Stimulated activated naive CD8-positive, alpha-beta T cell treated with anti-CD3 and anti-CD28 coated beads, Interleukin-15, amount 100 ng/mL, for 72 hours (primary cell): ENCODE measurements at regions not wholly inside any gene's neighbourhood (a gene's known extent, or its start where the extent isn't known, plus 50 kb on each side); places are given as distances from the start of the nearest gene placed in this dataset.

Source experiments
- ATAC-seq: fragments of 150-1000 bp; cut with Tn5 transposase; 2 replicates; pipeline ENCODE4 v1.10.0; 2021; ENCODE audit warnings: mild to moderate bottlenecking, moderate library complexity
- DNase-seq, 2 donors: peaks; one replicate each; pipeline ENCODE4 v3.0.0; 2021 to 2022
- H3K27ac Mint-ChIP-seq, 2 donors: one replicate each; pipeline ENCODE4 v1.8.0; 2022; ENCODE audit warnings: mild to moderate bottlenecking in 2 of 2, mixed read lengths in 2 of 2, moderate library complexity in 2 of 2
- H3K27me3 Mint-ChIP-seq: one replicate; pipeline ENCODE4 v1.8.0; 2022; ENCODE audit warnings: mixed read lengths
- H3K4me1 Mint-ChIP-seq: one replicate; pipeline ENCODE4 v1.8.0; 2022; ENCODE audit warnings: mild to moderate bottlenecking, mixed read lengths
- H3K4me3 Mint-ChIP-seq, 2 donors: one replicate each; pipeline ENCODE4 v1.8.0; 2022; ENCODE audit warnings: mild to moderate bottlenecking in 2 of 2, mixed read lengths in 2 of 2, moderate library complexity in 1 of 2
- H3K9me3 Mint-ChIP-seq, 2 donors: one replicate each; pipeline ENCODE4 v1.8.0; 2022; ENCODE audit warnings: mixed read lengths in 2 of 2

GRCh38 chr13:82747291-82747690, 1135.0 kb downstream of the SLITRK1 start:
- Mint-ChIP-seq H3K27me3 (no peaks in the 10 kb centered on the region), H3K4me1 (no peaks in the 10 kb centered on the region), H3K9me3 (no peaks in the 10 kb centered on the region), H3K4me3 (no peak overlapping the region), H3K27ac (no peak overlapping the region)
- DNase-seq (no peak), ATAC-seq (no peak)

DNA sequence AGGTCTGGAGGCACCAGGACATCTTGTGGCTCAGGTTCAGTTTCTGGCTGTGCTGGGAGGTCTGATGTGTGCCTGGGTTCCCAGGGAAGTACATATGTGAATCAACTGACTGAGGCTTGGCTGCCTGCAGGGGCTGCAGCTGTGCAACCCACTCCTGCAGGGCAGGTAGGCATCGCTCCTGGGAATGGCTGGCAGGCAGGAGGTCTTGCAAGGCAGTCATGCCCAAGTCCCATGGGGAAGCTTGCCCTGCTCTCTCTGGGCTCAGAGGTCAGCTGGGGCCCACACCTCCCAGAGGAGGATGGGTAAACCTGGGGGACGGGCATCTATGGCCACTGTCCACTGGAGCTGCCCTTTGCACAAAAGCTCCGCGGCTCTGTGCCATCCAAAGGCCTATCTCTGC, 1141.8 kb downstream of the SLITRK1 start:
- peaks cover 6% of the 10 kb centered on the region in 2 donors for H3K9me3 Mint-ChIP-seq
- H3K27ac Mint-ChIP-seq, result no peak overlapping the region
- H3K4me1 Mint-ChIP-seq, result no peaks in the 10 kb centered on the region
- H3K27me3 Mint-ChIP-seq, result no peaks in the 10 kb centered on the region
- DNase-seq (no peak), ATAC-seq (no peak)
- H3K4me3 Mint-ChIP-seq, result no peak overlapping the region

GRCh38 chr13:82739881-82740280, 1142.4 kb downstream of the SLITRK1 start:
- ATAC-seq (no peak), DNase-seq (no peak)
- Mint-ChIP-seq H3K4me1 (no peaks in the 10 kb centered on the region), H3K9me3 (peaks cover 6% of the 10 kb centered on the region in 2 donors), H3K27me3 (no peaks in the 10 kb centered on the region), H3K27ac (no peak overlapping the region), H3K4me3 (no peak overlapping the region)

DNA sequence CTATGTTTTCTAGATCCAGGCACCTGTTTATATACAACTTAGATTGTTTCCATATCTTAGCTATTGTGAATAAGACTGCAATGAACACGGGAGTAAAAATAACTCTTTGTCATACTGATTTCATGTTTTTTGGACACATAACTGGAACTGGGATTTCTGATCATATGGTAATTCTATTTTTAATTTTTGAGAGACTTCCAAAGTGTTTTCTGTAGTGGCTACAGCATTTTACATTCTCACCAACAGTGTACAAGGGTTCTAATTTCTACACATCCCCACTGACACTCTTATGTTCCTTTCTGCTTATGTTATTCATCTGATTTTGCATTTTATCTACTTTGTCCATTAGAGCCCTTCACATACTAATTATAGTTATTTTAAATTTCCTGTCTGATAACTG, 1152.9 kb downstream of the SLITRK1 start:
- H3K9me3 Mint-ChIP-seq, result no peaks in the 10 kb centered on the region
- H3K27ac Mint-ChIP-seq, result no peak overlapping the region
- H3K4me3 Mint-ChIP-seq, result no peak overlapping the region
- DNase-seq, result no peak
- H3K4me1 Mint-ChIP-seq, result no peaks in the 10 kb centered on the region
- H3K27me3 Mint-ChIP-seq, result no peaks in the 10 kb centered on the region
- no peak for ATAC-seq

GRCh38 chr13:82720986-82721385, 1161.3 kb downstream of the SLITRK1 start:
- ATAC-seq (no peak), DNase-seq (no peak)
- Mint-ChIP-seq H3K9me3 (peaks cover 0 to 5% of the 10 kb centered on the region in 2 donors), H3K27me3 (no peaks in the 10 kb centered on the region), H3K4me1 (no peaks in the 10 kb centered on the region), H3K4me3 (no peak overlapping the region), H3K27ac (no peak overlapping the region)

DNA sequence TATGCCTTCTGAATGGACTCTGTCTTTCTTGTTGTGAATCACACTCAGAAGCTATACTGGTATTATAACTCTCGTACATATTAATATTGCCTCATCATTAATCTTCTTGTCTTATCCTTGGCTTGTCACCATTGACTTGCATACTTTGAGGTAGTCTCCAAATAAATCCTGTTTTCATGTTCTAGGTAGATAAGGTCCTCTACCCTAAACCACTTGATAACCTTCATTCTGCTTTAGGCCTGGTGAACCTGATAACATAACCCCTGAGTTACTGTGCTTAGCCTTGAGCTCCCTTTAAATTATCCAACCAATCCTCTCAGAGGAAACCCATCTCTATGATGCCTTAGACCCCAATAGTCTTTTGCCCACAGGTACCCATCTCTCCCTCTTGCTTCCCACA, 1162.3 kb downstream of the SLITRK1 start:
- DNase-seq, result no peak
- H3K9me3 Mint-ChIP-seq, result peaks cover 0 to 5% of the 10 kb centered on the region in 2 donors
- H3K4me1 Mint-ChIP-seq, result no peaks in the 10 kb centered on the region
- no peak for ATAC-seq
- H3K27ac Mint-ChIP-seq, result no peak overlapping the region
- no peaks in the 10 kb centered on the region for H3K27me3 Mint-ChIP-seq
- H3K4me3 Mint-ChIP-seq, result no peak overlapping the region

DNA sequence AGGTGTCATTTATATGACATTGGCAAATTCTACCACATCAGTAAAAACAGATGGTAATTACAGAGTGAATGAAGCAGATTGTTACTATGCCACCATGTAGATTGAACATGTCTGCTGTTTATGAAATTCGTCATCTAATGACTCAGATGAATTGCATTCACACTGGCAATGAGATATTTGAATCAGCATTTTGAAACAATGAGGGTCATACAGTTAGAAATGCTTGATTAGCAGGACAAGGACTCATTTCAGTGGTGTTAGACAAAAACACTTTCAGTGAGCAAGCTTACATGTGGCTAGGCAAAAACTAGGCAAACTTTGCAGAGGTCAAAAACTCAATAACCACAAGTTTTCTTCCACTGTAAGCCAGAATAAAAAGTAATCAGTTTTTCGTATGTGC, 1165.0 kb downstream of the SLITRK1 start:
- Mint-ChIP-seq H3K4me3 (no peak overlapping the region), H3K4me1 (no peaks in the 10 kb centered on the region), H3K27ac (no peak overlapping the region), H3K9me3 (peaks cover 0 to 1% of the 10 kb centered on the region in 2 donors), H3K27me3 (no peaks in the 10 kb centered on the region)
- DNase-seq (no peak), ATAC-seq (no peak)

DNA sequence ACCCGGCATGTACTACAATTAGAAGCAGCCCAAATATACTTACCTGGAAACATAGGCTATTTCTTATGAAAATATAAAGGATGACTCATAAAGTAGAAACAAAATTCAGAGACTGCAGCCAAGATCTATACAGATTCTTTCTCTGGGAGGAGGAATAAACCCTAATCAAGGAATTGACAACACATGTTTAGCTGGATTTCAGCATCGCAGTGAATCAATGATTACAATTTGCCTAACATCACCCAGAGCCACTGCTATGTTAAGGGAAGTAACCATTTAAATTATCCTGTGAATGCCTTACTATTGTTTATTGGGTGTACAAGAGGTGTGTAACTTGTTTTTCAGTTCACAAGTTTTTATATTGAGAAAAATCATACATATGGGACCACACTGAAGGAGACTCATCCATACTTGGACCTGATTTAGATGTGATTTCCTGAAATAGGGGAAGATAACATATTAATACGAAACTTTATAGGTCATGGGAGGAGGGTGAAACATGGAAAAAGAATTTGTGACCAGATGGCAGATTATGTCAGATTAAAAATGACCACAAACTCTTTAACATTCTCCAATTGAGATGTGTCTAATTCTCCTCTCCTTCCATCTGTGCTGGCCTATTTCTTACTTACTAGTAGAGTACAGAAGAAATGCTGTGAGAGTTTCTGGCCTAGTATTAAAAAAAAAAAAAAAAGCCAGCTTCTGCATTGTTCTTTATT, 1168.4 kb downstream of the SLITRK1 start:
- ATAC-seq (no peak), DNase-seq (no peak)
- H3K9me3 Mint-ChIP-seq, result no peaks in the 10 kb centered on the region
- H3K27me3 Mint-ChIP-seq, result no peaks in the 10 kb centered on the region
- H3K27ac Mint-ChIP-seq, result no peak overlapping the region
- no peak overlapping the region for H3K4me3 Mint-ChIP-seq
- H3K4me1 Mint-ChIP-seq, result no peaks in the 10 kb centered on the region

GRCh38 chr13:82702513-82702912, 1179.8 kb downstream of the SLITRK1 start:
- no peaks in the 10 kb centered on the region for H3K4me1 Mint-ChIP-seq
- no peak for DNase-seq

DNA sequence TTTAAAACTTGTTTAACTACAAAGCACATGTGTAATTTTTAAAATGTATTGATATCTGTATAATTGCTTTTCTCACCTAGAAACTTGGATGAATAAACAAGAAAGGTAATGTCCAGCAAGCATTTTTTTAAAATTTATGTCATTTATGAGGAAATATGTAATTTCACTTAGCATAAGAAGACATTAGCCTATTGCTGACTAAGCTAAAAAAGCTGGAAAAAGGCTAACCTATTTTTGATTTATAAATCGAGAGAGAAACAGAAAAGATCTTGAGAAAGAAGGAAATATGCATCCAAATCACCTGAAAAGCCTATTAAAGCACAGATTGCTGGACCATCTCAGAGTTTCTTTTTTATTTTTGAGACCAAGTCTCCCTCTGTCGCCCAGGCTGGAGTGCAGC, 1181.3 kb downstream of the SLITRK1 start:
- ATAC-seq (no peak), DNase-seq (no peak)
- H3K4me1 Mint-ChIP-seq, result no peaks in the 10 kb centered on the region
- no peak overlapping the region for H3K27ac Mint-ChIP-seq
- H3K4me3 Mint-ChIP-seq, result no peak overlapping the region
- peaks cover 0 to 16% of the 10 kb centered on the region in 2 donors for H3K9me3 Mint-ChIP-seq
- no peaks in the 10 kb centered on the region for H3K27me3 Mint-ChIP-seq

More at GRCh38 chr13:82702513-82702912, 1179.8 kb downstream of the SLITRK1 start:
- peaks cover 0 to 25% of the 10 kb centered on the region in 2 donors for H3K9me3 Mint-ChIP-seq
- no peak for ATAC-seq
- H3K27ac Mint-ChIP-seq, result no peak overlapping the region
- H3K27me3 Mint-ChIP-seq, result no peaks in the 10 kb centered on the region
- no peak overlapping the region for H3K4me3 Mint-ChIP-seq

DNA sequence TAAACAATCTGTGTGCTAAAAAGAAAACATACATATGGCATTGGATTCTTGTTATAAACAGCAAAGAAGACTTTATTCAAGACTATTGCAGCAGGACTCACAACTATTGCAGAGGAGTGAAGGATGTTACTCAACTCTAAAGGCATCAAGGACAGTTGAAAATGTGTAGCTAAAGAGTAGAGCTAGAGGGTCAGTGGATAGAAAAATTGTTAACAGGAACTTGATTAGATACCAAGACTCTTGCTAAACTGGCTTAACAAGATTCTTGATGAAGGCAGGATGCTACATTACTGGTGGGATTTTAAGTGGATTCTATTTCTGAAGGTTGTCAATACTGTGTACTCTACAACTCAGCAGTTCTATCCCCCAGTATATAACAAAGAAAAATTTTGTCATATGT, 1183.3 kb downstream of the SLITRK1 start:
- H3K4me3 Mint-ChIP-seq, result no peak overlapping the region
- no peaks in the 10 kb centered on the region for H3K27me3 Mint-ChIP-seq
- H3K9me3 Mint-ChIP-seq, result peaks cover 0 to 6% of the 10 kb centered on the region in 2 donors

GRCh38 chr13:82698383-82698782, 1183.9 kb downstream of the SLITRK1 start:
- DNase-seq (no peak), ATAC-seq (no peak)
- peaks cover 0 to 6% of the 10 kb centered on the region in 2 donors for H3K9me3 Mint-ChIP-seq
- no peaks in the 10 kb centered on the region for H3K27me3 Mint-ChIP-seq
- no peak overlapping the region for H3K27ac Mint-ChIP-seq
- H3K4me1 Mint-ChIP-seq, result no peaks in the 10 kb centered on the region
- no peak overlapping the region for H3K4me3 Mint-ChIP-seq

More for the DNA sequence above, 1183.3 kb downstream of the SLITRK1 start:
- no peak for DNase-seq
- no peak overlapping the region for H3K27ac Mint-ChIP-seq
- no peak for ATAC-seq
- H3K4me1 Mint-ChIP-seq, result no peaks in the 10 kb centered on the region

- no peaks in the 10 kb centered on the region for H3K27me3 Mint-ChIP-seq
- no peaks in the 10 kb centered on the region for H3K9me3 Mint-ChIP-seq
- H3K4me3 Mint-ChIP-seq, result no peak overlapping the region
- H3K4me1 Mint-ChIP-seq, result peaks cover 11% of the 10 kb centered on the region
- DNase-seq (no peak), ATAC-seq (peak; percentile 43)
- H3K27ac Mint-ChIP-seq, result no peak overlapping the region
These were observed 1188.7 kb downstream of the SLITRK1 start for GRCh38 chr13:82693607-82694006.

DNA sequence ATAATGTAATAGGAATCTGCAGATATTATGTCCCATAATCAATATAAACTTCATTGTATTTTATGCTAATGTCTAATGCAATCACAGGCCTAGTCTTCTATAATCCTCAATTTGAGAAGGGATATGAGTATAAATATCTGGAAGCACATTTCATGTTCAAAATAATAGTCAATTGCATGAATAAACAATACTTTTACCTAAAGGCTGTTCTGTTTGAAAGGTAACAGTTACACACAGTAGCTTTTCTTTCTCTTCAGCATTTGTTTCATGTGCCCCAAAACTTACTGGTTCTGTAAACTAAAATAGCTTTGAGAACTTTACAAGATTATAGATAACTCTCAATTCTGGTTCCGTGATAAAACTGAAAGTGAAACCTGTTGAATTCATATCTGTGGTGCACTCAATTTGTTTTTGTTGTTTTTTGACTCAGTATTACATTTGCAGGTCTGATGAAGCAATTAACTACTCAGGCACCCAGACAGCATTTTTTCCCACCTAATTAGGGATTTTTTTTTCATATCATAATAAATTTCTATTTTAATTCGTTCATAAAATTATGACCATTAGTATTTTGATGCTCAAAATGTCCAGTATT, 1193.8 kb downstream of the SLITRK1 start:
- Mint-ChIP-seq H3K27me3 (no peaks in the 10 kb centered on the region), H3K4me1 (peaks cover 11% of the 10 kb centered on the region), H3K27ac (peak overlapping the region; percentile 46 to 74), H3K9me3 (no peaks in the 10 kb centered on the region), H3K4me3 (peak overlapping the region; percentile 61 to 66)
- no peak for DNase-seq
- ATAC-seq, result peak; percentile 74

DNA sequence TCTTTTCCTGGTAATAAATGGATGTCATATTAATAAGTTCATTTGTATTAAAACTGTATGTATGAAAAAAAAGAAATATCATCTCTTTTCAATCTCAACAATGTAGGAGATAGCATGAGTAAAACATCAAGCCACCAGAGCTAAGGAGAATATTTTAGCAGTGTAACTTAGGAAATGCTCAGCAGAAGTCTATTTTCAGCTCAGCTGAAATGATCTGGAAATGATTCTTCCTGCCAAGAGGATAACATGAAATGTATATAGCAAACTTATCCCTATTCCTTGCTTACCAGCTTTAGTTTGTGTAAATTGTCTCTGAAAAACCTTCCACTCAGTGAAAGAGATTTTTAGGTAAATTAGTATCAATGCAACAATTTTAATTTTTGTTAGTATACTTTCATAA, 1194.4 kb downstream of the SLITRK1 start:
- H3K4me3 Mint-ChIP-seq, result peak overlapping the region in 1 of 2 donors; percentile 57
- H3K27me3 Mint-ChIP-seq, result no peaks in the 10 kb centered on the region
- DNase-seq, result no peak
- H3K9me3 Mint-ChIP-seq, result no peaks in the 10 kb centered on the region
- no peak overlapping the region for H3K27ac Mint-ChIP-seq
- peaks cover 11% of the 10 kb centered on the region for H3K4me1 Mint-ChIP-seq
- no peak for ATAC-seq

DNA sequence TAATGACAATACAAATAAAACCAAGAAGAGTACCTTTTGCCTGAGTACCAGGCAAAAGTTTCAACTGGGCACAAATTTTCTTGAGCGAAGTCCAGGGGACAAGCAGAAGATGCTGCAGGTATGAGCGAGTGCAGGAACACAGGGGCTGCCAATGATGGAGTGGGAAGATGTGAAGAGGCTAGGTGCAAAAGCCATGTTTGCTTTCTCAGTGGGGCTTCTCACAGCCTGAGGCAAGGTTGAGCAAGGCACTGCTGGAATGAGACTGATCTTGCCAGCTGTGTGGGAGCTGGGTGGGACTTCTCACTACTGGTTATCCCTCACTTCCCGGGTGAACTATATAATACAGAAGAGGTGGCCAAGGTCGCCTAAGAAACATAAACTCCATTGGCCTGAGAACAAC, 1200.7 kb downstream of the SLITRK1 start:
- ATAC-seq (no peak), DNase-seq (no peak)
- no peaks in the 10 kb centered on the region for H3K27me3 Mint-ChIP-seq
- H3K9me3 Mint-ChIP-seq, result no peaks in the 10 kb centered on the region
- H3K4me3 Mint-ChIP-seq, result no peak overlapping the region
- no peaks in the 10 kb centered on the region for H3K4me1 Mint-ChIP-seq
- H3K27ac Mint-ChIP-seq, result no peak overlapping the region

- ATAC-seq (no peak), DNase-seq (no peak)
- no peaks in the 10 kb centered on the region for H3K4me1 Mint-ChIP-seq
- no peak overlapping the region for H3K4me3 Mint-ChIP-seq
- H3K9me3 Mint-ChIP-seq, result no peaks in the 10 kb centered on the region
- H3K27ac Mint-ChIP-seq, result no peak overlapping the region
- no peaks in the 10 kb centered on the region for H3K27me3 Mint-ChIP-seq
These were observed 1204.2 kb downstream of the SLITRK1 start for GRCh38 chr13:82678052-82678451.
